MCF 10A (cell line): ENCODE measurements at regions not wholly inside any gene's neighbourhood (a gene's known extent, or its start where the extent isn't known, plus 50 kb on each side); places are given as distances from the start of the nearest gene placed in this dataset.

Experiments
- BruUV-seq: library from RNA; stranded (reverse); fragments of 400-500 nt; replicated peaks from 2 replicates; lab custom pipeline; 2021; lab: Mats Ljungman, UMichigan
- CTCF ChIA-PET: fragments of 300-600 bp; sonication (Branson Sonifier 250); formaldehyde crosslinking; extraction: SDS; loops from one replicate; lab custom pipeline; 2021; ENCODE audit warnings: antibody characterized with exemption, inconsistent platforms; lab: Yijun Ruan, JAX
- POLR2A ChIA-PET: fragments of 300-600, 350-650 bp; sonication (Branson Sonifier 250); formaldehyde crosslinking; extraction: SDS; loops from one replicate; lab custom pipeline; 2020; ENCODE audit warnings: antibody characterized with exemption, inconsistent platforms; lab: Yijun Ruan, JAX
- DNase-seq: peaks from one replicate; pipeline ENCODE4 v3.0.0-alpha.2; 2018; ENCODE audit not compliant: unreplicated experiment
- H3K27ac Mint-ChIP-seq: one replicate; pipeline ENCODE4 v1.8.0; 2022; ENCODE audit warnings: mild to moderate bottlenecking, low read depth, mixed read lengths; ENCODE audit not compliant: unreplicated experiment
- H3K27me3 Mint-ChIP-seq: one replicate; pipeline ENCODE4 v1.8.0; 2022; ENCODE audit warnings: mixed read lengths; ENCODE audit not compliant: insufficient read depth, unreplicated experiment
- H3K36me3 Mint-ChIP-seq: one replicate; pipeline ENCODE4 v1.8.0; 2022; ENCODE audit warnings: mild to moderate bottlenecking, moderate library complexity, mixed read lengths; ENCODE audit not compliant: insufficient read depth, unreplicated experiment
- H3K4me1 Mint-ChIP-seq: one replicate; pipeline ENCODE4 v1.8.0; 2022; ENCODE audit warnings: mixed read lengths; ENCODE audit not compliant: insufficient read depth, unreplicated experiment
- H3K4me3 Mint-ChIP-seq: one replicate; pipeline ENCODE4 v1.8.0; 2022; ENCODE audit warnings: mild to moderate bottlenecking, moderate library complexity, mixed read lengths; ENCODE audit not compliant: unreplicated experiment
- H3K9me3 Mint-ChIP-seq: one replicate; pipeline ENCODE4 v1.8.0; 2022; ENCODE audit warnings: mixed read lengths; ENCODE audit not compliant: unreplicated experiment
- intact Hi-C: fragments of 100-400 bp; cut with micrococcal nuclease; formaldehyde crosslinking; loops from 2 replicates; pipeline ENCODE4 v1.14.1; 2022
- TF ChIP-seq, protein P1 (sequence below): fragments of 200-600 bp; IDR thresholded peaks from one replicate; pipeline ENCODE4 v1.8.0; 2022; ENCODE audit warnings: antibody characterized with exemption, mild to moderate bottlenecking; ENCODE audit not compliant: unreplicated experiment

DNA sequence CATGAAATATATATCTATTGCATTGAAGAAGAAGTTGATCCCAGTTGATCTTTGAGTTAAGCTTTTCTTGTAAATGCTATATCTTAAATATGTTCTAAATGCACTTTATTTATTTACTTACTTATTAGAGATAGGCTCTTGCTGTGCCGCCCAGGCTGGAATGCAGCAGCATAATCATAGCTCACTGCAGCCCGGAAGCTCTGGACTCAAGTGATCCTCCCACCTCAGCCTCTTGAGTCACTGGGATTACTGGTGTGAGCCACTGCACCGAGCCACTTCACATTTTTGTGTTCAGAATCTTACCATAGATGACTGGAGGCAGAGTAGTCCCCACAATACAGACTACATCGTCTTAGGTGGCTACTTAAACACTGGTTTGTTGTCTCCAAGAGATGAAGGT, 324.3 kb upstream of the SLIT2 start:
- TF ChIP-seq, protein P1, sequence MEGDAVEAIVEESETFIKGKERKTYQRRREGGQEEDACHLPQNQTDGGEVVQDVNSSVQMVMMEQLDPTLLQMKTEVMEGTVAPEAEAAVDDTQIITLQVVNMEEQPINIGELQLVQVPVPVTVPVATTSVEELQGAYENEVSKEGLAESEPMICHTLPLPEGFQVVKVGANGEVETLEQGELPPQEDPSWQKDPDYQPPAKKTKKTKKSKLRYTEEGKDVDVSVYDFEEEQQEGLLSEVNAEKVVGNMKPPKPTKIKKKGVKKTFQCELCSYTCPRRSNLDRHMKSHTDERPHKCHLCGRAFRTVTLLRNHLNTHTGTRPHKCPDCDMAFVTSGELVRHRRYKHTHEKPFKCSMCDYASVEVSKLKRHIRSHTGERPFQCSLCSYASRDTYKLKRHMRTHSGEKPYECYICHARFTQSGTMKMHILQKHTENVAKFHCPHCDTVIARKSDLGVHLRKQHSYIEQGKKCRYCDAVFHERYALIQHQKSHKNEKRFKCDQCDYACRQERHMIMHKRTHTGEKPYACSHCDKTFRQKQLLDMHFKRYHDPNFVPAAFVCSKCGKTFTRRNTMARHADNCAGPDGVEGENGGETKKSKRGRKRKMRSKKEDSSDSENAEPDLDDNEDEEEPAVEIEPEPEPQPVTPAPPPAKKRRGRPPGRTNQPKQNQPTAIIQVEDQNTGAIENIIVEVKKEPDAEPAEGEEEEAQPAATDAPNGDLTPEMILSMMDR = no peak
- H3K4me3 Mint-ChIP-seq = no peak overlapping the region
- H3K4me1 Mint-ChIP-seq = no peaks in the 10 kb centered on the region
- H3K27me3 Mint-ChIP-seq = no peaks in the 10 kb centered on the region
- H3K36me3 Mint-ChIP-seq = no peaks in the 10 kb centered on the region
- DNase-seq = no peak
- CTCF ChIA-PET = no interaction called here
- no peaks in the 10 kb centered on the region for H3K9me3 Mint-ChIP-seq
- POLR2A ChIA-PET = no interaction called here
- BruUV-seq = no TSS peak
- intact Hi-C loops = no loop called here
- H3K27ac Mint-ChIP-seq = no peak overlapping the region

DNA sequence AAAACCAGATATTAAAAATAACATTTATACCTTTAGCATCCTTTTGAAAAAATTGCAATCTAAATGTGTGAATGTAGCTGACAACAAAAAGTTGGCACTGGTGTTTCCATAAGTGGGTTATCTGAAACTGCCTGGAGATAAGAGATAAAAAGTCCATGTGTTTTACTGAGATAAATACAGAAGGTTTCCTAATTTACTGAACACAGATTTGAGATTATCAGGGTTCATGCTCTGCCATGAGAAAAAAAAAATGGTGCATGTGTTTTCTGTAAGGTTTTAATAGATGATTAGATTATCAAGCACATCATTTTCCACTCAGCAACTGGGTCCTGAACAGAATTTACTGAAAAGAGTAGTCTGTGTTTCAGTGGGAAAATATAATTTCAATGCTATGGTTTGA, 326.2 kb upstream of the SLIT2 start:
- Mint-ChIP-seq H3K36me3 (no peaks in the 10 kb centered on the region), H3K27ac (no peak overlapping the region), H3K4me3 (no peak overlapping the region), H3K27me3 (no peaks in the 10 kb centered on the region), H3K4me1 (no peaks in the 10 kb centered on the region), H3K9me3 (no peaks in the 10 kb centered on the region)
- POLR2A ChIA-PET = no interaction called here
- intact Hi-C loops = no loop called here
- BruUV-seq = no TSS peak
- DNase-seq = no peak
- TF ChIP-seq, protein P1 = no peak
- CTCF ChIA-PET = no interaction called here

DNA sequence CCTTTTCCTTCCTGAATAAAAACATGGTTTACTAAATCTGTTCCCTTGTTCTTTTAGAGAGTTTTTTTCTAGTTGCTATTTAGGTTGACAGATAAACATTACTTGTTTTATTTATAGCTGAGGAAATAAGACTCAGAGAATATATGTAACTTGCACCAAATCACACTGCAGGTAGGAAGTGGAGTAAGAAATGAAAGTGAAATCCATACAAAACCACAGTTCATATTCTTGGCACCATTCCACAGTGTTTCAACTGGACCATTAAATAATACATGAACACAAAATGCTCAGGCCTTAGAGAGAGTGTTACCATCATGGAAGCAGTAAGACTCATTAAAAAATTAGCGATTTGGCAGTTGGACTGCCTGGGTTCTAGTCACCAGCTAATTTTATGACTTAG, 326.9 kb upstream of the SLIT2 start:
- DNase-seq = peak; percentile 45

DNA sequence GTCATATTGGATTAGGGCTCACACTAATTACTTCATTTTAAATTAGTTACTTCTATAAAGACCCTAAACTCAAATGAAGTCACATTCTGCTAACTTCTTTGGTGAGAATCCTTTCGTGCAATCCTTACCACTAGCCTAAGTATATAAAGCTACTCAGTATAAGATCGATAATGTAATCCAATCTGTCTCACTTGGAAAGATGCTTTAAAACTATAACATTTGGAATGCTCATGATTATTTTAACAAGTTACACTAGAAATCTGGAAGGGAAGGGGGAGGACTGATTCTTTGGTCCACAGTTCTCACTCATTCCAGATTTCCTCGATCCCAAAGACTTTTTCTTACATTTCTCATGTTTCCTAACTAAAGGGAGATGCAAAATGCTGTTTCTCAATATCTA, 336.4 kb upstream of the SLIT2 start:
- Mint-ChIP-seq H3K4me3 (no peak overlapping the region), H3K36me3 (no peaks in the 10 kb centered on the region), H3K27me3 (no peaks in the 10 kb centered on the region), H3K27ac (no peak overlapping the region), H3K9me3 (peaks cover 13% of the 10 kb centered on the region), H3K4me1 (no peaks in the 10 kb centered on the region)
- DNase-seq = no peak
- ChIA-PET CTCF (no interaction called here), POLR2A (no interaction called here)
- no TSS peak for BruUV-seq
- intact Hi-C loops = no loop called here
- TF ChIP-seq, protein P1 = no peak

More for the DNA sequence above, 326.9 kb upstream of the SLIT2 start:
- POLR2A ChIA-PET = no interaction called here
- no TSS peak for BruUV-seq
- no peaks in the 10 kb centered on the region for H3K4me1 Mint-ChIP-seq
- H3K4me3 Mint-ChIP-seq = no peak overlapping the region
- H3K27ac Mint-ChIP-seq = no peak overlapping the region
- intact Hi-C loops = no loop called here
- H3K27me3 Mint-ChIP-seq = no peaks in the 10 kb centered on the region
- no peaks in the 10 kb centered on the region for H3K9me3 Mint-ChIP-seq
- H3K36me3 Mint-ChIP-seq = no peaks in the 10 kb centered on the region
- TF ChIP-seq, protein P1 = no peak
- CTCF ChIA-PET = no interaction called here
